H1 (cell line): ENCODE measurements at regions not wholly inside any gene's neighbourhood (a gene's known extent, or its start where the extent isn't known, plus 50 kb on each side); places are given as distances from the start of the nearest gene placed in this dataset.

Source experiments
- CTCF ChIA-PET: fragments of 300-600 bp; sonication (Branson Sonifier 250); formaldehyde crosslinking; loops from one replicate; lab custom pipeline; 2021; ENCODE audit not compliant: partially characterized antibody; lab: Charles Lee
- POLR2A ChIA-PET: fragments of 300-600 bp; sonication (Branson Sonifier 250); formaldehyde crosslinking; loops from one replicate; lab custom pipeline; 2021; ENCODE audit warnings: inconsistent platforms; ENCODE audit not compliant: partially characterized antibody; lab: Charles Lee
- DNase-seq, 2 experiments: peaks; one replicate each; pipeline versions ENCODE4 v3.0.0 to v3.0.0-alpha.2; 2010 to 2022; ENCODE audit warnings: low spot score in 2 of 2, low read depth in 1 of 2, mixed read lengths in 1 of 2
- FAIRE-seq: peaks from 2 replicates; lab custom pipeline; 2011; peaks lifted over from hg19 to GRCh38; lab: Jason Lieb, UNC
- H2AFZ ChIP-seq: 2 replicates; pipeline ENCODE4 v1.8.1; 2012; ENCODE audit warnings: low read length, inconsistent platforms
- H2AK5ac ChIP-seq: 2 replicates; pipeline ENCODE4 v1.6.1; 2013; ENCODE audit warnings: low read depth, low read length
- H2BK120ac ChIP-seq: replicated peaks from 2 replicates; pipeline ENCODE3; 2013; ENCODE audit warnings: low read depth, low read length, inconsistent platforms
- H2BK12ac ChIP-seq: 2 replicates; pipeline ENCODE4 v1.6.1; 2013; ENCODE audit warnings: low read depth, low read length
- H2BK15ac ChIP-seq: 2 replicates; pipeline ENCODE4 v1.6.1; 2013; ENCODE audit warnings: low read length
- H2BK20ac ChIP-seq: 2 replicates; pipeline ENCODE4 v1.6.1; 2013; ENCODE audit warnings: low read length
- H2BK5ac ChIP-seq: 2 replicates; pipeline ENCODE4 v1.6.1; 2013; ENCODE audit warnings: low read depth, low read length
- H3K14ac ChIP-seq: 2 replicates; pipeline ENCODE4 v1.6.1; 2013; ENCODE audit warnings: inconsistent platforms; ENCODE audit not compliant: insufficient read length
- H3K18ac ChIP-seq: 2 replicates; pipeline ENCODE4 v1.6.1; 2013; ENCODE audit warnings: low read length; ENCODE audit errors: extremely low read depth
- H3K23ac ChIP-seq: 2 replicates; pipeline ENCODE4 v1.6.1; 2013; ENCODE audit warnings: inconsistent platforms; ENCODE audit not compliant: insufficient read length
- H3K23me2 ChIP-seq: 2 replicates; pipeline ENCODE4 v1.6.1; 2013; ENCODE audit warnings: low read depth, low read length
- H3K27ac ChIP-seq: 2 replicates; pipeline ENCODE4 v1.6.1; 2011; ENCODE audit warnings: low read depth, low read length, inconsistent platforms
- H3K27me3 ChIP-seq, 4 experiments: replicated peaks in 1 of 4; 1 replicate in 1 of 4; 2 replicates in 3 of 4; pipeline versions ENCODE4 v1.6.1 to v1.8.1; 2011 to 2013; ENCODE audit warnings: low read length in 3 of 4, mild to moderate bottlenecking in 3 of 4, inconsistent platforms in 2 of 4, mixed read lengths in 2 of 4, moderate library complexity in 1 of 4; ENCODE audit not compliant: control insufficient read depth in 3 of 4, insufficient read depth in 3 of 4; ENCODE audit errors: extremely low read depth in 1 of 4
- H3K36me3 ChIP-seq, 4 experiments: 2 replicates each; pipeline versions ENCODE4 v1.6.1 to v1.8.1; 2011 to 2013; ENCODE audit warnings: mild to moderate bottlenecking in 4 of 4, low read length in 3 of 4, moderate library complexity in 2 of 4, control low read depth in 1 of 4, inconsistent platforms in 1 of 4; ENCODE audit not compliant: insufficient read depth in 4 of 4, control insufficient read depth in 2 of 4
- H3K4ac ChIP-seq: replicated peaks from 2 replicates; pipeline ENCODE3; 2013; ENCODE audit warnings: low read length, low read depth, mixed read lengths, inconsistent platforms; ENCODE audit not compliant: insufficient read length
- H3K4me1 ChIP-seq, 4 experiments: replicated peaks in 1 of 4; 1 replicate in 1 of 4; 2 replicates in 3 of 4; pipeline versions ENCODE4 v1.6.1 to v1.8.1; 2011 to 2013; ENCODE audit warnings: low read length in 3 of 4, inconsistent platforms in 2 of 4, mixed read lengths in 1 of 4; ENCODE audit not compliant: insufficient read depth in 4 of 4, control insufficient read depth in 3 of 4
- H3K4me2 ChIP-seq, 2 experiments: 2 replicates each; pipeline versions ENCODE4 v1.6.1 to v1.8.1; 2011 to 2013; ENCODE audit warnings: low read depth in 2 of 2, low read length in 2 of 2, control low read depth in 1 of 2, inconsistent platforms in 1 of 2, mild to moderate bottlenecking in 1 of 2; ENCODE audit not compliant: insufficient read depth in 1 of 2
- H3K4me3 ChIP-seq, 4 experiments: fragments of 200-600, 300-600 bp in 1 of 4; sonication (generic), shearing (Covaris generic), sonication (Bioruptor Twin) in 1 of 4; 2 replicates each; pipeline versions ENCODE4 v1.5.1 to v1.8.1; 2011 to 2016; ENCODE audit warnings: low read length in 4 of 4, low read depth in 3 of 4, control low read depth in 2 of 4, inconsistent platforms in 2 of 4, mild to moderate bottlenecking in 2 of 4, mixed read lengths in 1 of 4, moderate library complexity in 1 of 4; ENCODE audit not compliant: insufficient read depth in 2 of 4; ENCODE audit errors: extremely low read depth in 1 of 4
- H3K56ac ChIP-seq: replicated peaks from 2 replicates; pipeline ENCODE3; 2013; ENCODE audit warnings: low read depth, mild to moderate bottlenecking, mixed read lengths, low read length, inconsistent platforms; ENCODE audit not compliant: insufficient read length
- H3K79me1 ChIP-seq: 2 replicates; pipeline ENCODE4 v1.6.1; 2013; ENCODE audit warnings: low read depth, low read length, control low read depth
- H3K79me2 ChIP-seq, 2 experiments: 2 replicates each; pipeline versions ENCODE4 v1.6.1 to v1.8.1; 2012 to 2013; ENCODE audit warnings: low read length in 2 of 2, mild to moderate bottlenecking in 2 of 2, inconsistent platforms in 1 of 2; ENCODE audit not compliant: insufficient read depth in 2 of 2, control insufficient read depth in 1 of 2
- H3K9ac ChIP-seq, 4 experiments: replicated peaks in 1 of 4; 1 replicate in 1 of 4; 2 replicates in 3 of 4; pipeline versions ENCODE4 v1.6.1 to v1.8.1; 2011 to 2013; ENCODE audit warnings: low read depth in 3 of 4, low read length in 3 of 4, control low read depth in 2 of 4, mild to moderate bottlenecking in 2 of 4, moderate library complexity in 2 of 4, inconsistent platforms in 1 of 4; ENCODE audit errors: extremely low read depth in 1 of 4
- H3K9me3 ChIP-seq, 2 experiments: 2 replicates each; pipeline versions ENCODE4 v1.6.1 to v1.8.1; 2012 to 2013; ENCODE audit warnings: mild to moderate bottlenecking in 2 of 2, moderate library complexity in 2 of 2, control low read depth in 1 of 2, inconsistent platforms in 1 of 2, low read depth in 1 of 2, low read length in 1 of 2, mixed read lengths in 1 of 2; ENCODE audit not compliant: insufficient read depth in 2 of 2
- H4K20me1 ChIP-seq, 2 experiments: replicated peaks in 1 of 2; 2 replicates each; pipeline versions ENCODE3 to v1.8.1; 2011 to 2013; ENCODE audit warnings: inconsistent platforms in 2 of 2, low read length in 2 of 2, mild to moderate bottlenecking in 1 of 2; ENCODE audit not compliant: insufficient read depth in 2 of 2, control insufficient read depth in 1 of 2
- H4K5ac ChIP-seq: 2 replicates; pipeline ENCODE4 v1.6.1; 2013; ENCODE audit warnings: low read length, low read depth, mixed read lengths, inconsistent platforms; ENCODE audit not compliant: insufficient read length
- H4K8ac ChIP-seq: 2 replicates; pipeline ENCODE4 v1.8.0; 2013; ENCODE audit warnings: mild to moderate bottlenecking, moderate library complexity, low read length, inconsistent platforms; ENCODE audit not compliant: insufficient read depth; ENCODE audit errors: extremely low read depth
- H4K91ac ChIP-seq: replicated peaks from 2 replicates; pipeline ENCODE3; 2013; ENCODE audit warnings: low read length, mixed read lengths, inconsistent platforms; ENCODE audit not compliant: insufficient read length
- ATF3 ChIP-seq: IDR thresholded peaks from 2 replicates; pipeline ENCODE4 v1.6.1; 2011; ENCODE audit warnings: low read depth, mild to moderate bottlenecking, low read length; ENCODE audit not compliant: insufficient read depth
- BACH1 ChIP-seq: IDR thresholded peaks from 2 replicates; pipeline ENCODE4 v1.6.1; 2012; ENCODE audit warnings: low read length, improper control_type of control experiment
- BCL11A ChIP-seq, 2 experiments: IDR thresholded peaks; one replicate each; pipeline ENCODE4 v1.6.1; 2011; ENCODE audit warnings: low read depth in 2 of 2, low read length in 2 of 2, mild to moderate bottlenecking in 2 of 2
- CHD1 ChIP-seq: IDR thresholded peaks from 2 replicates; pipeline ENCODE4 v1.6.1; 2012; ENCODE audit warnings: low read depth, low read length, improper control_type of control experiment
- CHD2 ChIP-seq: IDR thresholded peaks from 2 replicates; pipeline ENCODE4 v1.6.1; 2012; ENCODE audit warnings: low read length, improper control_type of control experiment
- EGR1 ChIP-seq: IDR thresholded peaks from 2 replicates; pipeline ENCODE4 v1.6.1; 2011; ENCODE audit warnings: low read depth, low read length, borderline replicate concordance
- KDM5A ChIP-seq: fragments of 200-600 bp; IDR thresholded peaks from 2 replicates; pipeline ENCODE4 v1.7.1; 2012; ENCODE audit warnings: mild to moderate bottlenecking, low read length, inconsistent platforms, mixed read lengths
- MAFK ChIP-seq: IDR thresholded peaks from 2 replicates; pipeline ENCODE4 v1.6.1; 2012; ENCODE audit warnings: low read depth, mild to moderate bottlenecking, improper control_type of control experiment, low read length
- NRF1 ChIP-seq: IDR thresholded peaks from 2 replicates; pipeline ENCODE4 v1.6.1; 2011; ENCODE audit warnings: mild to moderate bottlenecking, low read depth, low read length, improper control_type of control experiment
- POLR2A ChIP-seq, 2 experiments: IDR thresholded peaks; 1 replicate in 1 of 2; 2 replicates in 1 of 2; pipeline ENCODE4 v1.6.1; 2011; ENCODE audit warnings: low read depth in 2 of 2, low read length in 2 of 2, mild to moderate bottlenecking in 2 of 2; ENCODE audit errors: control extremely low read depth in 1 of 2
- POLR2AphosphoS5 ChIP-seq: IDR thresholded peaks from 2 replicates; pipeline ENCODE4 v1.6.1; 2011; ENCODE audit warnings: low read depth, low read length
- SIRT6 ChIP-seq: IDR thresholded peaks from one replicate; pipeline ENCODE4 v1.7.1; 2012; ENCODE audit warnings: low read length, inconsistent platforms
- TBP ChIP-seq: IDR thresholded peaks from 2 replicates; pipeline ENCODE4 v1.6.1; 2011; ENCODE audit warnings: low read depth, low read length, improper control_type of control experiment
- TCF12 ChIP-seq: IDR thresholded peaks from 2 replicates; pipeline ENCODE4 v1.6.1; 2011; ENCODE audit warnings: low read depth, mild to moderate bottlenecking, low read length
- USF2 ChIP-seq: IDR thresholded peaks from 2 replicates; pipeline ENCODE4 v1.6.1; 2011; ENCODE audit warnings: low read length, improper control_type of control experiment
- WGBS, 2 experiments: shearing (Covaris generic) in 1 of 2; methylation state at CpG; one replicate each; pipeline versions ENCODE4 v1.1.6 to v1.1.7; 2013 to 2015; ENCODE audit warnings: low lambda C conversion rate in 2 of 2, mixed read lengths in 2 of 2, inconsistent platforms in 1 of 2, low coverage in 1 of 2, missing lambda C conversion rate in 1 of 2; ENCODE audit not compliant: insufficient replicate concordance in 2 of 2, insufficient coverage in 1 of 2, insufficient read length in 1 of 2; ENCODE audit errors: extremely low coverage in 1 of 2, missing lambda C conversion rate in 1 of 2; 5-methylcytosine and 5-hydroxymethylcytosine counted together

GRCh38 chr13:40495621-40496001, 170.8 kb downstream of the FOXO1 start:
- WGBS, 2 experiments: 86% methylated on average over 7 of the region's 7 CpGs; no CpG with 5 or more reads in 1 of the 2 experiments
- Histone ChIP-seq H3K27ac (no peak overlapping the region), H2AK5ac (no peak overlapping the region), H3K4ac (no peak overlapping the region), H3K79me1 (no peaks in the 10 kb centered on the region), H3K14ac (no peak overlapping the region), H2BK20ac (no peak overlapping the region), H3K18ac (no peak overlapping the region), H4K5ac (no peak overlapping the region), H3K36me3 (no peaks in the 10 kb centered on the region), H4K8ac (no peak overlapping the region), H4K91ac (no peak overlapping the region), H4K20me1 (no peaks in the 10 kb centered on the region), H2BK5ac (no peak overlapping the region), H3K23me2 (no peaks in the 10 kb centered on the region), H3K23ac (no peak overlapping the region), H3K79me2 (no peaks in the 10 kb centered on the region), H3K27me3 (no peaks in the 10 kb centered on the region; a peak in 1 of 7 replicates), H2BK15ac (no peak overlapping the region), H3K9me3 (no peaks in the 10 kb centered on the region), H2BK120ac (no peak overlapping the region), H2AFZ (no peak overlapping the region), H3K4me3 (no peak overlapping the region), H3K9ac (no peak overlapping the region), H3K4me2 (no peak overlapping the region), H3K56ac (no peak overlapping the region), H2BK12ac (no peak overlapping the region), H3K4me1 (peaks cover 0 to 3% (median 0%) of the 10 kb centered on the region in 4 experiments; a peak in 2 of 7 replicates)
- ChIA-PET CTCF (no interaction called here), POLR2A (no interaction called here)
- no peak for FAIRE-seq
- no peak for DNase-seq
- no peak for TF ChIP-seq POLR2A (IDR thresholded peaks at IDR 0.05; ENCODE audit: control extremely low read depth in 1 of 2, low read depth in 2 of 2, low read length in 2 of 2)
- TF ChIP-seq CHD1: no peak
- no peak for TF ChIP-seq BACH1
- TF ChIP-seq NRF1: no peak
- TF ChIP-seq TCF12: no peak
- TF ChIP-seq BCL11A (IDR thresholded peaks at IDR 0.05; ENCODE audit: low read depth in 2 of 2, low read length in 2 of 2): no peak
- TF ChIP-seq KDM5A: no peak
- no peak for TF ChIP-seq TBP
- TF ChIP-seq SIRT6: no peak
- no peak for TF ChIP-seq EGR1
- no peak for TF ChIP-seq CHD2
- TF ChIP-seq POLR2AphosphoS5: no peak
- no peak for TF ChIP-seq ATF3
- TF ChIP-seq MAFK: no peak
- no peak for TF ChIP-seq USF2
